ENCODE measurements at regions not wholly inside any gene's neighbourhood (a gene's known extent, or its start where the extent isn't known, plus 50 kb on each side); places are given as distances from the start of the nearest gene placed in this dataset.

DNA sequence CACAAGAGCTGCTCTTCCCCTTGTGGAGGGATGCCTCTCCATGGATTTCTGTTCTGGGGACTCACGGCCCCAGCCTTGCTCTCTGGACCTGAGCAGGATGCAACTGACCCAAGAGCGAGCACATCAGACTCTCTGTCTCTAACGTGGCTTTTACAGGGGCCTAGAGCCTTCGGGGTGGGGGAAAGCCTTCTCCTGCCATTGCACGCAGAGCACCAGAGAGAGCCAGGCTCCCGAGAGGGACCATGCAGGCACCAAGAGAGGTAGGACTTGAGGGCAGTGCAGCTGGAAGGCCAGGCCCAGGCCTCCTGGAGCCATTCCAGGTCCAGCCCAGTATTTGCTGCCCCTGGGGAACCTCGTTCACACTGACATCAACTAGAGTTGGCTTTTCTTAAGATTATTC is 475.6 kb upstream of the MYT1L start:
- Histone ChIP-seq H3K27me3 (ENCODE audit: insufficient read depth, low read depth, severe bottlenecking) (no peaks in the 10 kb centered on the region), H3K9me3 (ENCODE audit: severe bottlenecking) (peaks cover 7% of the 10 kb centered on the region), H3K27ac (no peak overlapping the region), H3K36me3 (no peaks in the 10 kb centered on the region), H3K4me3 (ENCODE audit: low read depth, low read length) (no peak overlapping the region)
- no peak for DNase-seq
- TF ChIP-seq, protein P1, sequence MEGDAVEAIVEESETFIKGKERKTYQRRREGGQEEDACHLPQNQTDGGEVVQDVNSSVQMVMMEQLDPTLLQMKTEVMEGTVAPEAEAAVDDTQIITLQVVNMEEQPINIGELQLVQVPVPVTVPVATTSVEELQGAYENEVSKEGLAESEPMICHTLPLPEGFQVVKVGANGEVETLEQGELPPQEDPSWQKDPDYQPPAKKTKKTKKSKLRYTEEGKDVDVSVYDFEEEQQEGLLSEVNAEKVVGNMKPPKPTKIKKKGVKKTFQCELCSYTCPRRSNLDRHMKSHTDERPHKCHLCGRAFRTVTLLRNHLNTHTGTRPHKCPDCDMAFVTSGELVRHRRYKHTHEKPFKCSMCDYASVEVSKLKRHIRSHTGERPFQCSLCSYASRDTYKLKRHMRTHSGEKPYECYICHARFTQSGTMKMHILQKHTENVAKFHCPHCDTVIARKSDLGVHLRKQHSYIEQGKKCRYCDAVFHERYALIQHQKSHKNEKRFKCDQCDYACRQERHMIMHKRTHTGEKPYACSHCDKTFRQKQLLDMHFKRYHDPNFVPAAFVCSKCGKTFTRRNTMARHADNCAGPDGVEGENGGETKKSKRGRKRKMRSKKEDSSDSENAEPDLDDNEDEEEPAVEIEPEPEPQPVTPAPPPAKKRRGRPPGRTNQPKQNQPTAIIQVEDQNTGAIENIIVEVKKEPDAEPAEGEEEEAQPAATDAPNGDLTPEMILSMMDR (IDR thresholded peaks at IDR 0.05; ENCODE audit: low read depth, low read length), result no peak

DNA sequence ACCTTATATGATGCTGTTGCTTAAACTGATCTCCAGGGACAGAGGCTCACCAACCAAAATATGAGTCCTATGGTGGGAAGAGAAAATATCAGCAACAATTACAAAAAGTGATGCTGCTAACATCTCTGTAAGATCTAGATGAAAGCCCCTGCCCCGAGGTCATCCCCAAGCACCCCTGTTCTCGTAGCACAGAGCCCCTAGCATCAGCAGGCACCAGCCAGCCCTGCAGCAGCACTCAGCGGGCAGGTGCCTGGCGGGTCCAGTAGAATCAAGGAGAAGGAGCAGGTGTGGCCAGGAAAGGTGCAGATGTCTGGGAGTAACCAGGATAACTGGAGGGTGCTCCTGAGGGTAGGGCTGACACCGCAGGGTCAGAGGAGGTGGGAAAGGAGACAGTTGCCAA is 474.2 kb upstream of the MYT1L start:
- H3K27me3 ChIP-seq (ENCODE audit: insufficient read depth, low read depth, severe bottlenecking), result no peaks in the 10 kb centered on the region
- H3K4me3 ChIP-seq (ENCODE audit: low read depth, low read length), result no peak overlapping the region
- no peaks in the 10 kb centered on the region for H3K36me3 ChIP-seq
- H3K27ac ChIP-seq, result no peak overlapping the region
- DNase-seq, result no peak
- H3K9me3 ChIP-seq (ENCODE audit: severe bottlenecking), result peaks cover 7% of the 10 kb centered on the region
- TF ChIP-seq, protein P1 (IDR thresholded peaks at IDR 0.05; ENCODE audit: low read depth, low read length), result no peak

- H3K27ac ChIP-seq, result no peak overlapping the region
- TF ChIP-seq, protein P1 (IDR thresholded peaks at IDR 0.05; ENCODE audit: low read depth, low read length), result no peak
- DNase-seq, result no peak
- H3K9me3 ChIP-seq (ENCODE audit: severe bottlenecking), result peaks cover 7% of the 10 kb centered on the region
- H3K27me3 ChIP-seq (ENCODE audit: insufficient read depth, low read depth, severe bottlenecking), result no peaks in the 10 kb centered on the region
- no peaks in the 10 kb centered on the region for H3K36me3 ChIP-seq
- no peak overlapping the region for H3K4me3 ChIP-seq (ENCODE audit: low read depth, low read length)
Measured at GRCh38 chr2:2804528-2804927, 473.5 kb upstream of the MYT1L start.

DNA sequence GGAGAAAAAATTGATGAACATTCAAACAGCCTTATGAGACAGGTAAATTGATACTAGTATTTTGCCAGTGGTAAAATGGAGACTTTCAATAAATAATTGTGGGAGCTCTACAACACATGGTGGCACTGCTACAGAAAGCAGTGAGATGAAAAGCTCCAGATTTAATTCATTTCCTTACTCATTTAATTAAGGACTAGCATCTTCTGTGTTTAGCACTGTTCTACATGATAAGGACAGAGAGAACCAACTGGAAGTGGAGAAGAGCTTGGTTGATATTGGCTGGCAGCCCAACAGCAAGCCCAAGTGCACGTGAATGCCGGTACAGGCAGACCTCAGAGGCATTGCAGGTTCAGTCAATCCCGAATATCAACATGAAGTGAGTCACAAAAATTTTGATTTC is 470.4 kb upstream of the MYT1L start:
- no peak for DNase-seq
- no peaks in the 10 kb centered on the region for H3K27me3 ChIP-seq (ENCODE audit: insufficient read depth, low read depth, severe bottlenecking)
- TF ChIP-seq, protein P1 (IDR thresholded peaks at IDR 0.05; ENCODE audit: low read depth, low read length), result no peak
- H3K27ac ChIP-seq, result no peak overlapping the region
- no peaks in the 10 kb centered on the region for H3K36me3 ChIP-seq
- no peak overlapping the region for H3K4me3 ChIP-seq (ENCODE audit: low read depth, low read length)
- H3K9me3 ChIP-seq (ENCODE audit: severe bottlenecking), result peaks cover 7% of the 10 kb centered on the region

GRCh38 chr2:2800697-2801096 is 469.6 kb upstream of the MYT1L start:
- Histone ChIP-seq H3K27me3 (ENCODE audit: insufficient read depth, low read depth, severe bottlenecking) (no peaks in the 10 kb centered on the region), H3K27ac (no peak overlapping the region), H3K9me3 (ENCODE audit: severe bottlenecking) (peaks cover 7% of the 10 kb centered on the region), H3K4me3 (ENCODE audit: low read depth, low read length) (no peak overlapping the region), H3K36me3 (no peaks in the 10 kb centered on the region)
- TF ChIP-seq, protein P1 (IDR thresholded peaks at IDR 0.05; ENCODE audit: low read depth, low read length), result no peak
- DNase-seq, result no peak

- no peak overlapping the region for H3K27ac ChIP-seq
- H3K27me3 ChIP-seq (ENCODE audit: insufficient read depth, low read depth, severe bottlenecking), result no peaks in the 10 kb centered on the region
- H3K9me3 ChIP-seq (ENCODE audit: severe bottlenecking), result peaks cover 7% of the 10 kb centered on the region
- TF ChIP-seq, protein P1 (IDR thresholded peaks at IDR 0.05; ENCODE audit: low read depth, low read length), result no peak
- H3K36me3 ChIP-seq, result no peaks in the 10 kb centered on the region
- no peak overlapping the region for H3K4me3 ChIP-seq (ENCODE audit: low read depth, low read length)
- no peak for DNase-seq
Measured at GRCh38 chr2:2800001-2800400, 468.9 kb upstream of the MYT1L start.

Data from WERI-Rb-1 (cell line).